ENCODE measurements at regions not wholly inside any gene's neighbourhood (a gene's known extent, or its start where the extent isn't known, plus 50 kb on each side); places are given as distances from the start of the nearest gene placed in this dataset.

- Mint-ChIP-seq H3K27me3 (ENCODE audit: insufficient read depth, low read depth, poor library complexity) (peaks cover 18% of the 10 kb centered on the region), H3K9me3 (no peaks in the 10 kb centered on the region), H3K4me3 (no peak overlapping the region), H3K4me1 (peaks cover 31% of the 10 kb centered on the region), H3K36me3 (ENCODE audit: low read depth) (no peaks in the 10 kb centered on the region), H3K27ac (no peak overlapping the region)
- H3K4me3 ChIP-seq, result no peak overlapping the region
- no peaks in the 10 kb centered on the region for H3K36me3 ChIP-seq (ENCODE audit: insufficient read depth)
- ATAC-seq (no peak), DNase-seq (ENCODE audit: low spot score) (no peak)
- H3K27me3 ChIP-seq (ENCODE audit: insufficient read depth), result no peaks in the 10 kb centered on the region
- H3F3A ChIP-seq (replicated peaks; ENCODE audit: low read depth), result peaks cover 6% of the 10 kb centered on the region; the same call in 1 of the 2 replicates
- TF ChIP-seq ZNF331 (CRISPR knock-in tag; IDR thresholded peaks at IDR 0.05; ENCODE audit: low read depth) (no peak), REST (IDR thresholded peaks at IDR 0.05; ENCODE audit: unreplicated experiment) (no peak), STAT1 (IDR thresholded peaks at IDR 0.05; ENCODE audit: unreplicated experiment) (no peak), ZNF114 (CRISPR knock-in tag; IDR thresholded peaks at IDR 0.05) (no peak), CTCF (conservative IDR thresholded peaks at IDR 0.05; ENCODE audit: low read depth in 2 of 2) (no peak), JUNB (IDR thresholded peaks at IDR 0.05; ENCODE audit: unreplicated experiment) (no peak), ETS1 (IDR thresholded peaks at IDR 0.05) (no peak), POLR2AphosphoS5 (IDR thresholded peaks at IDR 0.05; ENCODE audit: low read depth) (no peak), CREB1 (CRISPR knock-in tag; IDR thresholded peaks at IDR 0.05; ENCODE audit: low read depth) (no peak), EZH2phosphoT487 (IDR thresholded peaks at IDR 0.05; ENCODE audit: unreplicated experiment) (no peak), ZNF462 (CRISPR knock-in tag; IDR thresholded peaks at IDR 0.05) (no peak), EZH2 (IDR thresholded peaks at IDR 0.05; ENCODE audit: low read depth, unreplicated experiment) (no peak), NANOG (IDR thresholded peaks at IDR 0.05; ENCODE audit: borderline replicate concordance) (no peak)
- H3K27ac ChIP-seq (ENCODE audit: low read depth), result no peak overlapping the region
- no peak overlapping the region for H2AFZ ChIP-seq
- peaks cover 23% of the 10 kb centered on the region for H3K4me1 ChIP-seq (ENCODE audit: insufficient read depth)
- no peaks in the 10 kb centered on the region for H4K20me1 ChIP-seq (replicated peaks; ENCODE audit: insufficient read depth)
- no peak overlapping the region for H3K4me2 ChIP-seq
- no peaks in the 10 kb centered on the region for H3K9me2 ChIP-seq (ENCODE audit: insufficient read depth)
- no peaks in the 10 kb centered on the region for H3K79me2 ChIP-seq (replicated peaks; ENCODE audit: insufficient read depth)
These were observed 117.2 kb upstream of the CD93 start for GRCh38 chr20:23203310-23203709.
